Urinary bladder (tissue), 3 donors: ENCODE measurements at regions not wholly inside any gene's neighbourhood (a gene's known extent, or its start where the extent isn't known, plus 50 kb on each side); places are given as distances from the start of the nearest gene placed in this dataset.
"Not testable (repeated sequence)": the region's sequence is repeated elsewhere in the genome, so short reads cannot be mapped to it uniquely, and the experiment has no call there.

Experiments
- DNase-seq: peaks from one replicate; pipeline ENCODE4 v3.0.0-alpha.2; 2015; ENCODE audit errors: extremely low spot score
- H3K27ac ChIP-seq: one replicate; pipeline ENCODE4 v1.5.1; 2013; ENCODE audit warnings: low read depth, mild to moderate bottlenecking, moderate library complexity
- H3K36me3 ChIP-seq: one replicate; pipeline ENCODE4 v1.6.1; 2013; ENCODE audit warnings: mild to moderate bottlenecking, moderate library complexity; ENCODE audit not compliant: insufficient read depth
- H3K4me1 ChIP-seq: one replicate; pipeline ENCODE4 v1.6.1; 2013; ENCODE audit warnings: mild to moderate bottlenecking, moderate library complexity; ENCODE audit not compliant: insufficient read depth
- H3K4me3 ChIP-seq: one replicate; pipeline ENCODE4 v1.5.1; 2013; ENCODE audit warnings: low read depth, low read length
- WGBS: extraction: QIAGEN DNeasy Blood & Tissue Kit; methylation state at CpG from one replicate; pipeline ENCODE4 v1.1.7; 2013; 5-methylcytosine and 5-hydroxymethylcytosine counted together
- donor health status: healthy with polysubstance abuse.
- donor health status: healthy.

- no peak for DNase-seq
- H3K36me3 ChIP-seq: no peaks in the 10 kb centered on the region
- H3K4me1 ChIP-seq: no peaks in the 10 kb centered on the region
- no peak overlapping the region for H3K27ac ChIP-seq
- H3K4me3 ChIP-seq: no peak overlapping the region
- WGBS: 79% methylated on average over 4 of the region's 4 CpGs
Observed at GRCh38 chr11:34789196-34789834, 126.9 kb downstream of the APIP start.

- Histone ChIP-seq H3K4me3 (no peak overlapping the region), H3K27ac (no peak overlapping the region)
- WGBS: 89% methylated on average over 2 of the region's 2 CpGs
Observed at GRCh38 chr11:34788642-34789041, 127.5 kb downstream of the APIP start.

GRCh38 chr11:34787895-34788294 is 128.3 kb downstream of the APIP start:
- 51% methylated on average over 1 of the region's 1 CpG for WGBS
- Histone ChIP-seq H3K4me3 (no peak overlapping the region), H3K36me3 (no peaks in the 10 kb centered on the region)

More at GRCh38 chr11:34788642-34789041, 127.5 kb downstream of the APIP start:
- Histone ChIP-seq H3K4me1 (no peaks in the 10 kb centered on the region), H3K36me3 (no peaks in the 10 kb centered on the region)
- DNase-seq: no peak

DNA sequence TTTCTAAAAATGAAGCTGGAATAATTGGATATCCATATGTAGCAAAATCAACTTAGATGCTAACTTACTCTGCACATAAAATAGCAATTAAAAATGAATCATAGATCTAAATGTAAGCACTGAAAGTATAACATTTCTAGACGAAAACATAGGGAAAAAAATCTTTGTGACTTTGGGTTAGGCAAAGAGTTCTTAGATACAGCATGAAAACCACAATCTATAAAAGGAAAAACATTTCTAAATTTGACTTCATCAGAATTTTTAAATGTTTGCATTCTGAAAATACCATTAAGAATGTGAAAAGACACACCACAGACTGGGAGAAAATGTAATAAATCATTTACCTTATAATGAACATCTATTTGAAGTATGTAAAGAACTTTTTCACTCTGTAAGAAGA is 128.8 kb downstream of the APIP start:
- Histone ChIP-seq H3K36me3 (no peaks in the 10 kb centered on the region), H3K4me1 (no peaks in the 10 kb centered on the region), H3K4me3 (no peak overlapping the region), H3K27ac (no peak overlapping the region)
- DNase-seq: no peak
- WGBS: 32% methylated on average over 1 of the region's 1 CpG

More at GRCh38 chr11:34787895-34788294, 128.3 kb downstream of the APIP start:
- no peak for DNase-seq
- Histone ChIP-seq H3K27ac (no peak overlapping the region), H3K4me1 (no peaks in the 10 kb centered on the region)

DNA sequence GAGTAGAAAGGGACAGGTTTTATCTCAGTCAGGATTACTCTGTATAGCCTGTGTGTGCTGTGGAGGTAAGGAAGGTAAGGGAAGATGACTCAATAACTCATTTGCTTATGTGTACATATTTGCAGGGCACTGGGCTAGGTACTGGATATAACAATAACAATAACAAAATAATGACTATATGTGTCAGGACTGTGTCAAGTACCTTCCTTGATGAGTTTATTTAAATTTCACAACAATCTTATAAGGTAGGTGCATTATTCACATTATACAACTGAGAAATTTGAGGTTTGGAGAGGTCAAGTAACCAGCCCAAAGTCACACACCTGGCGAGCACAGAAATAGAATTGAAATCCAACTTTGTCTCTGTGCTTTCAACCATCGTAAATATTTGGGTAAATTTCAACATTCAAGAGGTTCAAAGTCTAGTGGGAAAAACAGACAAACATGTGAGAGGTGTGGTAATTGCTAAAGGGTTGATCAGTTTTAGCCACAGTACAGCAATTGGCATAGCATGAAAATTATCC is 131.8 kb downstream of the APIP start:
- H3K36me3 ChIP-seq: no peaks in the 10 kb centered on the region
- WGBS: 62% methylated on average over 2 of the region's 2 CpGs
- H3K4me1 ChIP-seq: no peaks in the 10 kb centered on the region
- H3K27ac ChIP-seq: no peak overlapping the region
- DNase-seq: no peak
- H3K4me3 ChIP-seq: no peak overlapping the region

GRCh38 chr11:34783816-34784317 is 132.3 kb downstream of the APIP start:
- no peak overlapping the region for H3K4me3 ChIP-seq
- H3K36me3 ChIP-seq: no peaks in the 10 kb centered on the region
- H3K4me1 ChIP-seq: no peaks in the 10 kb centered on the region
- 78% methylated on average over 3 of the region's 3 CpGs for WGBS
- no peak for DNase-seq
- H3K27ac ChIP-seq: no peak overlapping the region

DNA sequence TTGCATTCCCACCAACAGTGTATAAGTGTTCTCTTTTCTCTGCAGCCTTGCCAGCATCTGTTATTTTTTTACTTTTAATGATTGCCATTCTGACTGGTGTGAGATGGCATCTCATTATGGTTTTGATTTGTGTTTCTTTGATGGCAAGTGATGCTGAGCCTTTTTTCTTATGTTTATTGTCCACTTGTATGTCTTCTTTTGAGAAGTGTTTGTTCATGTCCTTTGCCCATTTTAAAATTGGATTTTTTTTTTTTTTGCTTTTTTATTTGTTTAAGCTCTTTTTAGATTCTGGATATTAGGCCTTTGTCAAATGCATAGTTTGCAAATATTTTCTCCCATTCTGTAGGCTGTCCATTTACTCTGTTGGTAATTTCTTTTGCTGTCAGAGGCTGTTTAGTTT is 134.4 kb downstream of the APIP start:
- H3K36me3 ChIP-seq, H3K4me3 ChIP-seq, H3K4me1 ChIP-seq, DNase-seq, H3K27ac ChIP-seq: not testable (repeated sequence)

DNA sequence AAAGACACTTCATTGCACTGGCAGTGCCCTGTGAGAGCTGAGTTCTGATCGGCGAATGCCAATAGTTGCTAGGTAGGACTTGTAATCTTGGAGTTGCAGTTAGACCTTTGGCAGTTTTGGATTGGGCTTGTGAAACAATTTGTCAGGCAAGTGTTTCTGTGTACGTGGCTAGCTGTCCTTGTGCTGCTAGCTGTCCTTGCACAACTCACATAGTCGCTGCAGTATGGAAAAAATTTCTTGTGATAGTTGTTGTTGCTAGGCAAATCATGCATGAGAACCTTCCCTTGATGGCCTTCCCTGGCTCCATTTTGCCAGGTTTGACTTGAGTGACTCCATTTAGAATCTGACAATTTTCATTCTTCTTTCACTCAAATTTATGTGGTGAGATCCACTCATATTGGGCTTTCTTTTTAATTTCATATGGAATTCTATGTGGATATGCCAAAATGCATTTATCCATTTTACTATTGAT is 140.7 kb downstream of the APIP start:
- 86% methylated on average over 4 of the region's 4 CpGs for WGBS

DNA sequence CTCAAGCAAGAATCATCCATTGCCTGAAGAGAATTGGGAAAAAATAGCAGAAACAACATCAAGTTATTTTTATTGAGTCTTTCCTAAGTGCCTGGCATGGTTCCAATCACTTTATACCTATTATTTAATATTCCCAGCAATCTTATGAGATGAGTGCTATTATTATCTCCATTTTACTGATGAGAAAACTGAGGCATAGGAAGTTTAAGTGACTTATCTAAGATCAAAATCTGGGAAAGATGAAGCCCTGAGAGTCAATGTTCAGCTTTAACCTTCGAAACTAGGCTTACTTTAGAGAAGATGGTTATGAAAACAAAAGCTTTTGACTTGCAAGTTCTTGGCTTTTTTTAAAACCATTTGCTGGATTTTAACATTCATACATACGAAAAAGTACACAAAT is 141.6 kb downstream of the APIP start:
- Histone ChIP-seq H3K27ac (no peak overlapping the region), H3K4me3 (no peak overlapping the region), H3K4me1 (no peaks in the 10 kb centered on the region), H3K36me3 (no peaks in the 10 kb centered on the region)
- WGBS: 62% methylated on average over 2 of the region's 2 CpGs
- DNase-seq: no peak

More for the DNA sequence above, 140.7 kb downstream of the APIP start:
- DNase-seq: no peak
- Histone ChIP-seq H3K27ac (no peak overlapping the region), H3K4me3 (no peak overlapping the region), H3K36me3 (no peaks in the 10 kb centered on the region), H3K4me1 (no peaks in the 10 kb centered on the region)

GRCh38 chr11:34773826-34774225 is 142.4 kb downstream of the APIP start:
- no peak overlapping the region for H3K4me3 ChIP-seq
- no peak for DNase-seq
- 14% methylated on average over 1 of the region's 1 CpG for WGBS
- no peak overlapping the region for H3K27ac ChIP-seq
- H3K4me1 ChIP-seq: no peaks in the 10 kb centered on the region
- no peaks in the 10 kb centered on the region for H3K36me3 ChIP-seq

DNA sequence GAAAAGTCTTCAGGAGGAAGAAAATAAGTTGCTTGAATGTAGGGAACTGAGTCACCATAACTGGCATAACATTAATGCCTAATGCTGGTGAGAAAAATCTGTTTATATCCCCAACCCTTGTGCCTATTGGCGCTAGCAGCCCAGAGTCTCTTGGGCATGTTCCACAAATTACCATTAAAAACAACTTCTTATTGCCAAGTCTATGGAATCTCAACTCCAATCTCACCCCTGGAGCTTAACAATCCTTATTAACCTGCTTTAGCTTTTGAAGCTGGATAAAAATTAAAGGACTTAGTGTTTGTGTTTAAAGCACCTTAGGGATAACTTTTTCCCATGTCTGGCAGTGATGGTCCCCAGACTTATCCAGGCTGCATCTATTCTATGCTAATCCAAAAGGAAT is 143.0 kb downstream of the APIP start:
- Histone ChIP-seq H3K36me3 (no peaks in the 10 kb centered on the region), H3K4me1 (no peaks in the 10 kb centered on the region), H3K27ac (no peak overlapping the region), H3K4me3 (no peak overlapping the region)
- DNase-seq: no peak
- WGBS: 89% methylated on average over 1 of the region's 1 CpG

- WGBS: 97% methylated on average over 1 of the region's 1 CpG
- Histone ChIP-seq H3K27ac (no peak overlapping the region), H3K4me3 (no peak overlapping the region), H3K36me3 (no peaks in the 10 kb centered on the region), H3K4me1 (no peaks in the 10 kb centered on the region)
- no peak for DNase-seq
Observed at GRCh38 chr11:34770111-34770510, 146.1 kb downstream of the APIP start.

- Histone ChIP-seq H3K4me3 (no peak overlapping the region), H3K27ac (no peak overlapping the region), H3K36me3 (no peaks in the 10 kb centered on the region), H3K4me1 (no peaks in the 10 kb centered on the region)
- 66% methylated on average over 2 of the region's 2 CpGs for WGBS
- DNase-seq: no peak
Observed at GRCh38 chr11:34769224-34769623, 147.0 kb downstream of the APIP start.

DNA sequence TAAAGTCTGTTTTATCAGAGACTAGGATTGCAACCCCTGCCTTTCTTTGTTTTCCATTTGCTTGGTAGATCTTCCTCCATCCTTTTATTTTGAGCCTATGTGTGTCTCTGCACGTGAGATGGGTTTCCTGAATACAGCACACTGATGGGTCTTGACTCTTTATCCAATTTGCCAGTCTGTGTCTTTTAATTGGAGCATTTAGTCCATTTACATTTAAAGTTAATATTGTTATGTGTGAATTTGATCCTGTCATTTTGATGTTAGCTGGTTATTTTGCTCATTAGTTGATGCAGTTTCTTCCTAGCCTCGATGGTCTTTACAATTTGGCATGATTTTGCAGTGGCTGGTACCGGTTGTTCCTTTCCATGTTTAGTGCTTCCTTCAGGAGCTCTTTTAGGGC is 141.7 kb downstream of the EHF start:
- not testable (repeated sequence) for H3K4me3 ChIP-seq, H3K27ac ChIP-seq, H3K36me3 ChIP-seq, DNase-seq, H3K4me1 ChIP-seq
- no CpG with 5 or more reads among the region's 3 CpGs for WGBS
